Astrocyte of the spinal cord (primary cell): ENCODE measurements at regions not wholly inside any gene's neighbourhood (a gene's known extent, or its start where the extent isn't known, plus 50 kb on each side); places are given as distances from the start of the nearest gene placed in this dataset.

ENCODE experiments used
- DNase-seq: peaks from one replicate; pipeline ENCODE4 v3.0.0; 2011; ENCODE audit warnings: low read depth, low spot score
- H3K4me3 ChIP-seq: 2 replicates; pipeline ENCODE4 v1.5.1; 2011; ENCODE audit warnings: low read depth, mild to moderate bottlenecking, low read length, moderate library complexity
- CTCF ChIP-seq: IDR thresholded peaks from 2 replicates; pipeline ENCODE4 v1.5.1; 2012; ENCODE audit warnings: low read depth, mild to moderate bottlenecking, low read length, inconsistent platforms
- in situ Hi-C: cut with HindIII; loops from 2 replicates; pipeline ENCODE4 v1.10.0; 2017; ENCODE audit warnings: low sequenced_read_pairs

- in situ Hi-C loops = no loop called here
- TF ChIP-seq CTCF = no peak
These were observed 85.2 kb upstream of the PDHA2 start for GRCh38 chr4:95754667-95755066.

GRCh38 chr4:95749204-95749603 lies 90.7 kb upstream of the PDHA2 start:
- no peak overlapping the region for H3K4me3 ChIP-seq
- in situ Hi-C loops = no loop called here
- no peak for DNase-seq
- no peak for TF ChIP-seq CTCF

More at GRCh38 chr4:95754667-95755066, 85.2 kb upstream of the PDHA2 start:
- no peak for DNase-seq
- H3K4me3 ChIP-seq = no peak overlapping the region

GRCh38 chr4:95742872-95743271 lies 97.0 kb upstream of the PDHA2 start:
- no peak for TF ChIP-seq CTCF
- no peak overlapping the region for H3K4me3 ChIP-seq
- in situ Hi-C loops = no loop called here
- DNase-seq = no peak

- in situ Hi-C loops = no loop called here
- no peak overlapping the region for H3K4me3 ChIP-seq
- TF ChIP-seq CTCF = no peak
- no peak for DNase-seq
These were observed 97.7 kb upstream of the PDHA2 start for GRCh38 chr4:95742179-95742578.

- DNase-seq = peak; percentile 55
- in situ Hi-C loops = no loop called here
- no peak overlapping the region for H3K4me3 ChIP-seq
- no peak for TF ChIP-seq CTCF
These were observed 107.8 kb upstream of the PDHA2 start for GRCh38 chr4:95732061-95732460.

GRCh38 chr4:95729596-95729995 lies 110.3 kb upstream of the PDHA2 start:
- no peak for TF ChIP-seq CTCF
- in situ Hi-C loops = no loop called here
- H3K4me3 ChIP-seq = no peak overlapping the region
- DNase-seq = no peak

GRCh38 chr4:95728145-95728544 lies 111.7 kb upstream of the PDHA2 start:
- DNase-seq = peak; percentile 53
- no peak for TF ChIP-seq CTCF
- no peak overlapping the region for H3K4me3 ChIP-seq
- in situ Hi-C loops = no loop called here
